ENCODE measurements at regions not wholly inside any gene's neighbourhood (a gene's known extent, or its start where the extent isn't known, plus 50 kb on each side); places are given as distances from the start of the nearest gene placed in this dataset.

GRCh38 chr14:58797010-58797429 is 159.3 kb downstream of the DACT1 start:
- H3K9me1 ChIP-seq (replicated peaks; ENCODE audit: control insufficient read depth, extremely low read depth, insufficient read depth, low read length): no peaks in the 10 kb centered on the region
- ChIA-PET CTCF (interaction anchor here (1.0 to 3.0 kb wide), 4 partner anchors 10 to 296 kb away, joined by 3 to 9 read pairs (median 8); no protein-coding TSS in a partner anchor), POLR2A (no interaction called here)
- H3K36me3 ChIP-seq (ENCODE audit: control insufficient read depth in 2 of 2, extremely low read depth in 1 of 2, insufficient read depth in 2 of 2, low read length in 2 of 2): no peaks in the 10 kb centered on the region
- H3K27ac ChIP-seq (ENCODE audit: insufficient read depth, low read depth, low read length): no peak overlapping the region
- FAIRE-seq (no peak), DNase-seq (ENCODE audit: low read depth, low spot score) (no peak)
- no TSS peak for BruUV-seq (replicated peaks)
- no peaks in the 10 kb centered on the region for H4K20me1 ChIP-seq (replicated peaks; ENCODE audit: control insufficient read depth, extremely low read depth, insufficient read depth, low read length)
- no peak overlapping the region for H3K9ac ChIP-seq (replicated peaks; ENCODE audit: extremely low read depth, insufficient read depth, low read length)
- intact Hi-C loops (cut with micrococcal nuclease): no loop called here
- H3K4me3 ChIP-seq (replicated peaks in 1 of 3; ENCODE audit: insufficient read depth in 1 of 3, low read depth in 1 of 3, low read length in 3 of 3): no peak overlapping the region
- H3K79me2 ChIP-seq (ENCODE audit: control insufficient read depth, insufficient read depth, low read length): no peaks in the 10 kb centered on the region
- H3K4me2 ChIP-seq (ENCODE audit: insufficient read depth, low read length): no peak overlapping the region
- H3K9me3 ChIP-seq (replicated peaks; ENCODE audit: control insufficient read depth, insufficient read depth, low read length): no peaks in the 10 kb centered on the region
- no peaks in the 10 kb centered on the region for H3K4me1 ChIP-seq (ENCODE audit: control insufficient read depth, extremely low read depth, insufficient read depth, low read length)
- H3K27me3 ChIP-seq (ENCODE audit: control insufficient read depth in 2 of 2, insufficient read depth in 2 of 2, low read length in 2 of 2): no peaks in the 10 kb centered on the region
- dilution Hi-C loops (cut with MboI; ENCODE audit: extremely low pct_ligation_motif_present, low sequenced_read_pairs): no loop called here
- TF ChIP-seq JUN (IDR thresholded peaks at IDR 0.05; ENCODE audit: borderline replicate concordance, insufficient read depth, insufficient read length, low read depth) (no peak), FOS (IDR thresholded peaks at IDR 0.05; ENCODE audit: borderline replicate concordance, insufficient read depth, low read length) (no peak), POLR2A (IDR thresholded peaks at IDR 0.05; ENCODE audit: low read depth, low read length) (no peak), GATA2 (IDR thresholded peaks at IDR 0.05; ENCODE audit: insufficient read depth, insufficient read length, low read depth, low read length) (no peak), MYC (IDR thresholded peaks at IDR 0.05; ENCODE audit: low read depth, low read length) (no peak), POLR2AphosphoS5 (IDR thresholded peaks at IDR 0.05; ENCODE audit: insufficient read depth, low read depth, low read length) (no peak), EZH2 (IDR thresholded peaks at IDR 0.05; ENCODE audit: borderline replicate concordance, low read depth, low read length, severe bottlenecking) (no peak)
- TF ChIP-seq, protein P1, sequence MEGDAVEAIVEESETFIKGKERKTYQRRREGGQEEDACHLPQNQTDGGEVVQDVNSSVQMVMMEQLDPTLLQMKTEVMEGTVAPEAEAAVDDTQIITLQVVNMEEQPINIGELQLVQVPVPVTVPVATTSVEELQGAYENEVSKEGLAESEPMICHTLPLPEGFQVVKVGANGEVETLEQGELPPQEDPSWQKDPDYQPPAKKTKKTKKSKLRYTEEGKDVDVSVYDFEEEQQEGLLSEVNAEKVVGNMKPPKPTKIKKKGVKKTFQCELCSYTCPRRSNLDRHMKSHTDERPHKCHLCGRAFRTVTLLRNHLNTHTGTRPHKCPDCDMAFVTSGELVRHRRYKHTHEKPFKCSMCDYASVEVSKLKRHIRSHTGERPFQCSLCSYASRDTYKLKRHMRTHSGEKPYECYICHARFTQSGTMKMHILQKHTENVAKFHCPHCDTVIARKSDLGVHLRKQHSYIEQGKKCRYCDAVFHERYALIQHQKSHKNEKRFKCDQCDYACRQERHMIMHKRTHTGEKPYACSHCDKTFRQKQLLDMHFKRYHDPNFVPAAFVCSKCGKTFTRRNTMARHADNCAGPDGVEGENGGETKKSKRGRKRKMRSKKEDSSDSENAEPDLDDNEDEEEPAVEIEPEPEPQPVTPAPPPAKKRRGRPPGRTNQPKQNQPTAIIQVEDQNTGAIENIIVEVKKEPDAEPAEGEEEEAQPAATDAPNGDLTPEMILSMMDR (IDR thresholded peaks at IDR 0.05; ENCODE audit: extremely low read depth in 1 of 2, insufficient read depth in 1 of 2, low read depth in 1 of 2, low read length in 2 of 2): no peak
- TF ChIP-seq, protein P2, sequence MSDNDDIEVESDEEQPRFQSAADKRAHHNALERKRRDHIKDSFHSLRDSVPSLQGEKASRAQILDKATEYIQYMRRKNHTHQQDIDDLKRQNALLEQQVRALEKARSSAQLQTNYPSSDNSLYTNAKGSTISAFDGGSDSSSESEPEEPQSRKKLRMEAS (IDR thresholded peaks at IDR 0.05; ENCODE audit: insufficient read depth, insufficient read length): no peak
- no peak overlapping the region for H2AFZ ChIP-seq (ENCODE audit: low read depth, low read length)
